ENCODE measurements at regions not wholly inside any gene's neighbourhood (a gene's known extent, or its start where the extent isn't known, plus 50 kb on each side); places are given as distances from the start of the nearest gene placed in this dataset.

GRCh38 chr13:79660361-79660760, 179.4 kb downstream of the NDFIP2 start:
- TF ChIP-seq FOXA1 (IDR thresholded peaks at IDR 0.05) (no peak), NFRKB (IDR thresholded peaks at IDR 0.05) (no peak), FOXK2 (IDR thresholded peaks at IDR 0.05) (no peak), TARDBP (IDR thresholded peaks at IDR 0.05) (no peak), SUZ12 (IDR thresholded peaks at IDR 0.05) (no peak)
